Activated CD4-positive, alpha-beta T cell treated with anti-CD3 and anti-CD28 coated beads, Interleukin-2, amount 10 ng/mL, durations not matched to agents 24 days and 14 days (primary cell): ENCODE measurements at regions not wholly inside any gene's neighbourhood (a gene's known extent, or its start where the extent isn't known, plus 50 kb on each side); places are given as distances from the start of the nearest gene placed in this dataset.

Source experiments
- DNase-seq: peaks from one replicate; pipeline ENCODE4 v3.0.0; 2022
- H3K27ac Mint-ChIP-seq: one replicate; pipeline ENCODE4 v1.8.0; 2022; ENCODE audit warnings: mild to moderate bottlenecking, mixed read lengths
- H3K27me3 Mint-ChIP-seq: one replicate; pipeline ENCODE4 v1.8.0; 2022; ENCODE audit warnings: mixed read lengths
- H3K36me3 Mint-ChIP-seq: one replicate; pipeline ENCODE4 v1.8.0; 2022; ENCODE audit warnings: low read depth, mild to moderate bottlenecking, mixed read lengths
- H3K4me1 Mint-ChIP-seq: one replicate; pipeline ENCODE4 v1.8.0; 2021; ENCODE audit warnings: mixed read lengths
- H3K4me3 Mint-ChIP-seq: one replicate; pipeline ENCODE4 v1.8.0; 2022; ENCODE audit warnings: mild to moderate bottlenecking, moderate library complexity, mixed read lengths
- H3K9me3 Mint-ChIP-seq: one replicate; pipeline ENCODE4 v1.8.0; 2021; ENCODE audit warnings: mixed read lengths
- intact Hi-C: fragments of 100-400 bp; cut with micrococcal nuclease; formaldehyde crosslinking; loops from one replicate; pipeline ENCODE4 v1.15.1; 2023

DNA sequence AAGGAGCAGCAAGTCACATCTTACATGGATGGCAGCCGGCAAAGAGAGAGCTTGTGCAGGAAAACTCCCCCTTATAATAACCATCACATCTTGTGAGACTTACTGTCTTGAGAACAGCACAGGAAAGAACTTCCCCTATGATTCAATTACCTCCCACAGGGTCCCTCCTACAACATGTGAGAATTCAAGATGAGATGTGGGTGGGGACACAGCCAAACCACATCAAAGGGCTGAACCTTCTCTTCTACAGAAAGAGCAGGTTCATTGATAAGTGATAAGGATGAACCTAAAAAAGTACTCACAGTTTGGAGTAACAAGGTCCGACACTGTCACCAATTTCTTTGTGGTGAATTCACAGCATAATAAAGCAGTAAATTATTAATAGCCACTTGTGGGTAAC lies 422.2 kb upstream of the FSIP2 start:
- no peak overlapping the region for H3K4me3 Mint-ChIP-seq
- H3K27me3 Mint-ChIP-seq = no peaks in the 10 kb centered on the region
- DNase-seq = no peak
- H3K4me1 Mint-ChIP-seq = no peaks in the 10 kb centered on the region
- intact Hi-C loops = no loop called here
- no peak overlapping the region for H3K27ac Mint-ChIP-seq
- H3K9me3 Mint-ChIP-seq = no peaks in the 10 kb centered on the region
- no peaks in the 10 kb centered on the region for H3K36me3 Mint-ChIP-seq

- no peaks in the 10 kb centered on the region for H3K36me3 Mint-ChIP-seq
- DNase-seq = no peak
- intact Hi-C loops = no loop called here
- H3K4me3 Mint-ChIP-seq = no peak overlapping the region
- H3K27ac Mint-ChIP-seq = no peak overlapping the region
- H3K27me3 Mint-ChIP-seq = no peaks in the 10 kb centered on the region
- H3K9me3 Mint-ChIP-seq = no peaks in the 10 kb centered on the region
- H3K4me1 Mint-ChIP-seq = no peaks in the 10 kb centered on the region
Observed at GRCh38 chr2:185318271-185318724, 420.3 kb upstream of the FSIP2 start.

- no peak for DNase-seq
- no peak overlapping the region for H3K4me3 Mint-ChIP-seq
- H3K4me1 Mint-ChIP-seq = no peaks in the 10 kb centered on the region
- H3K27ac Mint-ChIP-seq = no peak overlapping the region
- H3K36me3 Mint-ChIP-seq = no peaks in the 10 kb centered on the region
- H3K27me3 Mint-ChIP-seq = no peaks in the 10 kb centered on the region
- H3K9me3 Mint-ChIP-seq = peaks cover 6% of the 10 kb centered on the region
- intact Hi-C loops = no loop called here
Observed at GRCh38 chr2:185335879-185336278, 402.7 kb upstream of the FSIP2 start.

DNA sequence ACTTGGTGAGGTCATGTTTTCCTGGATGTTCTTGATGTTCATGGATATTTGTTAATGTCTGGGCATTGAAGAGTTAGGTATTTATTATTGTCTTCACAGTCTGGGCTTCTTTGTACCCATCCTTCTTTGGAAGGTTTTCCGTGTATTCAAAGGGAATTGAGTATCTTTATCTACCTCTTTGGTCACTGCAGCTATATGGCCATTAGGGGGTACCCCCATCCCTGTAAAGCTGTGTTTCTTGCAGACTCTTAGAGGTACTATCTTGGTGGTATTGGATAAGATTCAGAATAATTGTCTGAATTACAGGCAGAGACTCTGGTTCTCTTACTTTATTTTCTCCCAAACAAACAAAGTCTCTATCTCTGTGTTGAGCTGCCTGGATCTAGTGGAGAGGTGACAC lies 401.6 kb upstream of the FSIP2 start:
- Mint-ChIP-seq H3K4me3 (no peak overlapping the region), H3K9me3 (peaks cover 7% of the 10 kb centered on the region), H3K27me3 (no peaks in the 10 kb centered on the region), H3K27ac (no peak overlapping the region), H3K36me3 (no peaks in the 10 kb centered on the region), H3K4me1 (no peaks in the 10 kb centered on the region)
- DNase-seq = no peak
- intact Hi-C loops = no loop called here

DNA sequence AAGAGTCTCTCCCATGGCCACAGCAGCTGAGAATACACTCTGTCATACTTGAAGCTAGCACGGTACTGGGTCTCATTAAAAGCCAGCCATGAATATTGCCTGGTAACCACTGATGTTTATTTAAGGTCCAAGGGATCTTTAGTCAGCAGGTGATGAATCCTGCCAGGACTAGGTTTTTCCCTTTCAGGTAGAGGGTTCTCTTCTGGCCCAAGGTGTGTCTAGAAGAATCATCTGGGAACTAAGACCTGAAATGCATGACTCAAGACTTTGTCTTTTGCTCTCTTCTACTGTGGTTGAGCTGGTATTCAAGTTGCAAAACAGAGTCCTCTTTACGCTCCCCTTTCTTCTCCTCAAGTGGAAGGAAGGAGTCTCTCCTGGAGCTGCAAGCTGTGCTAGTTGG lies 400.5 kb upstream of the FSIP2 start:
- H3K9me3 Mint-ChIP-seq = peaks cover 7% of the 10 kb centered on the region
- no peaks in the 10 kb centered on the region for H3K4me1 Mint-ChIP-seq
- H3K4me3 Mint-ChIP-seq = no peak overlapping the region
- H3K27me3 Mint-ChIP-seq = no peaks in the 10 kb centered on the region
- H3K36me3 Mint-ChIP-seq = no peaks in the 10 kb centered on the region
- no peak for DNase-seq
- no peak overlapping the region for H3K27ac Mint-ChIP-seq
- intact Hi-C loops = no loop called here

DNA sequence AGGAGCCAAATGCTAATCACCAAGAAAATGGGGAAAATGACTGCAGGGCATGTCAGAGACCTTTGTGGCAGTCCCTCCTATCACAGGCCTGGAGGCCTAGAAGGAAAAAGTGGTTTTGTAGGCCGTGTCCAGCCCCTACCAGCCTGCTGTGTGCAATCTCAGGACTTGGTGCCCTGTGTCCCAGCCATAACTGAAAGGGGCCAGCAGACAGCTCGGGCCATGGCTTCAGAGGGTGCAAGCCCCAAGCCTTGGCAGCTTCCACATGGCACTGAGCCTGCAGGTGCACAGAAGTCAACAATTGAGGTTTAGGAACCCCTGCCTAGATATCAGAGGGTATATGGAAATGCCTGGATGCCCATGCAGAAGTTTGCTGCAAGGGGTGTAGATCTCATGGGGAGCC lies 391.2 kb upstream of the FSIP2 start:
- Mint-ChIP-seq H3K4me3 (no peak overlapping the region), H3K9me3 (no peaks in the 10 kb centered on the region), H3K4me1 (no peaks in the 10 kb centered on the region), H3K36me3 (no peaks in the 10 kb centered on the region), H3K27me3 (no peaks in the 10 kb centered on the region), H3K27ac (no peak overlapping the region)
- intact Hi-C loops = no loop called here
- no peak for DNase-seq

DNA sequence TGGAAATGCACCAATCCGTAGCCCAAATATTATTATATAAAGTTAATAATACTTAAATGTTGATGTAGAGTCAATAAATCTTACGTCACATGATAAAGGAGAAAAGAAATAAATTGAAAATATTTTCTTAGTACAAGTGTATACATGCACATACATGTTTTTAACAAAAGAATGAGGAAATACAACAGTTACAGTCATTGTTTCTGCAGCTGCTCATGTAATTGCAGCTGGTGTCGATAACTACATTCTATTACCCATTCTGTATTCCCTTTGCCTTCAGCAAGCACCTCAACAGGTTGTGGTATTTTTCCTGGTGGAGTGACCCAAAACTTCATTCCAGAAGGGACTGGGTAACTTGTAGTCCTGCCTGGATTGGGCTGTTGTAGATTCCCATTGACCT lies 377.8 kb upstream of the FSIP2 start:
- H3K36me3 Mint-ChIP-seq = no peaks in the 10 kb centered on the region
- no peaks in the 10 kb centered on the region for H3K4me1 Mint-ChIP-seq
- intact Hi-C loops = no loop called here
- no peak overlapping the region for H3K4me3 Mint-ChIP-seq
- no peaks in the 10 kb centered on the region for H3K9me3 Mint-ChIP-seq
- no peak overlapping the region for H3K27ac Mint-ChIP-seq
- no peaks in the 10 kb centered on the region for H3K27me3 Mint-ChIP-seq
- no peak for DNase-seq

- Mint-ChIP-seq H3K36me3 (no peaks in the 10 kb centered on the region), H3K27ac (no peak overlapping the region), H3K4me3 (no peak overlapping the region), H3K27me3 (no peaks in the 10 kb centered on the region), H3K4me1 (no peaks in the 10 kb centered on the region), H3K9me3 (no peaks in the 10 kb centered on the region)
- intact Hi-C loops = no loop called here
- no peak for DNase-seq
Observed at GRCh38 chr2:185372188-185372587, 366.4 kb upstream of the FSIP2 start.

- Mint-ChIP-seq H3K36me3 (no peaks in the 10 kb centered on the region), H3K27me3 (no peaks in the 10 kb centered on the region), H3K9me3 (no peaks in the 10 kb centered on the region), H3K4me3 (no peak overlapping the region), H3K27ac (no peak overlapping the region), H3K4me1 (no peaks in the 10 kb centered on the region)
- no peak for DNase-seq
- intact Hi-C loops = no loop called here
Observed at GRCh38 chr2:185373229-185373628, 365.4 kb upstream of the FSIP2 start.

GRCh38 chr2:185374878-185375277 lies 363.7 kb upstream of the FSIP2 start:
- no peaks in the 10 kb centered on the region for H3K27me3 Mint-ChIP-seq
- H3K4me1 Mint-ChIP-seq = no peaks in the 10 kb centered on the region
- H3K27ac Mint-ChIP-seq = no peak overlapping the region
- no peak for DNase-seq
- no peak overlapping the region for H3K4me3 Mint-ChIP-seq
- H3K36me3 Mint-ChIP-seq = no peaks in the 10 kb centered on the region
- intact Hi-C loops = no loop called here
- no peaks in the 10 kb centered on the region for H3K9me3 Mint-ChIP-seq

DNA sequence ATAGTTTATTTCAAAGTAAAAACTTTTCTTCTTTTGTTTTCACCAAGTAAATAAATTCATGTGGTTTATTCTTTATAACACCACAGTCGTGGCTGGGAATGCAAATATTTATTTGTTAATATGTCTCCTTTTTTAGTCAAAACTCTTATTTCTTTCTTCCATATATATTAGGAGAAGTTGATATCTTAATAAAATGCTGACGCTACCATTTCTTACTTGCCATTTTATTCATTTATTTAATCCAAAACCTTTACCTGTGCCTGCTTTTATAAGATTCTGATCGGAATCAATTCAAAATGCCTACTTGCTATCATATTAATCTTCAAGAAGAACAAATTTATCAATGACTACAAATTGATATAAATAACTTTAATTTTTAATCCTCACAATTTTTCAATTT lies 362.9 kb upstream of the FSIP2 start:
- no peak overlapping the region for H3K27ac Mint-ChIP-seq
- H3K9me3 Mint-ChIP-seq = no peaks in the 10 kb centered on the region
- H3K36me3 Mint-ChIP-seq = no peaks in the 10 kb centered on the region
- H3K4me3 Mint-ChIP-seq = no peak overlapping the region
- intact Hi-C loops = no loop called here
- no peaks in the 10 kb centered on the region for H3K27me3 Mint-ChIP-seq
- no peaks in the 10 kb centered on the region for H3K4me1 Mint-ChIP-seq
- DNase-seq = no peak

- H3K9me3 Mint-ChIP-seq = no peaks in the 10 kb centered on the region
Observed at GRCh38 chr2:185381631-185382030, 357.0 kb upstream of the FSIP2 start.

GRCh38 chr2:185384822-185385560 lies 353.6 kb upstream of the FSIP2 start:
- no peaks in the 10 kb centered on the region for H3K4me1 Mint-ChIP-seq
- H3K27me3 Mint-ChIP-seq = no peaks in the 10 kb centered on the region

More at GRCh38 chr2:185381631-185382030, 357.0 kb upstream of the FSIP2 start:
- DNase-seq = no peak
- H3K4me3 Mint-ChIP-seq = no peak overlapping the region
- no peaks in the 10 kb centered on the region for H3K4me1 Mint-ChIP-seq
- no peak overlapping the region for H3K27ac Mint-ChIP-seq
- H3K36me3 Mint-ChIP-seq = no peaks in the 10 kb centered on the region
- H3K27me3 Mint-ChIP-seq = no peaks in the 10 kb centered on the region
- intact Hi-C loops = no loop called here

DNA sequence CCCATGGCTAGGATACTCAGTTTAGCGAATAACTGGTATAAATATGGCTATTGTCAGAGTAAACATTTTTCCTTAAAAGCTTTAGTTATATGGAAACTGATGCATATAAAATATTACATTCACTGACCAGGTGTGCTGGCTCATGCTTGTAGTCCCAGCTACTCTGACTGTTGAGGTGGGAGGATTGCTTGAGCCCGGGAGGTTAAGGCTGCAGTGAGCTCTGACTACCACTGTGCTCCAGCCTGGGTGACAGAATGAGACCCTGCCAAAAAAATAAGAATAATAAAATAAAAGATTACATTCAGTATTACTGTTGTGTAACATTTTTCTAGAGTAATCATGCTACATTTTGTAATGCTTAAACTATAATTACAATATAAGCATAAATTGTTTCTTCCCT lies 350.4 kb upstream of the FSIP2 start:
- H3K36me3 Mint-ChIP-seq = no peaks in the 10 kb centered on the region
- H3K27ac Mint-ChIP-seq = no peak overlapping the region
- H3K27me3 Mint-ChIP-seq = no peaks in the 10 kb centered on the region
- intact Hi-C loops = no loop called here
- no peaks in the 10 kb centered on the region for H3K4me1 Mint-ChIP-seq
- H3K9me3 Mint-ChIP-seq = no peaks in the 10 kb centered on the region
- no peak overlapping the region for H3K4me3 Mint-ChIP-seq
- no peak for DNase-seq

More at GRCh38 chr2:185384822-185385560, 353.6 kb upstream of the FSIP2 start:
- DNase-seq = no peak
- intact Hi-C loops = no loop called here
- Mint-ChIP-seq H3K27ac (no peak overlapping the region), H3K4me3 (no peak overlapping the region), H3K9me3 (no peaks in the 10 kb centered on the region), H3K36me3 (no peaks in the 10 kb centered on the region)

DNA sequence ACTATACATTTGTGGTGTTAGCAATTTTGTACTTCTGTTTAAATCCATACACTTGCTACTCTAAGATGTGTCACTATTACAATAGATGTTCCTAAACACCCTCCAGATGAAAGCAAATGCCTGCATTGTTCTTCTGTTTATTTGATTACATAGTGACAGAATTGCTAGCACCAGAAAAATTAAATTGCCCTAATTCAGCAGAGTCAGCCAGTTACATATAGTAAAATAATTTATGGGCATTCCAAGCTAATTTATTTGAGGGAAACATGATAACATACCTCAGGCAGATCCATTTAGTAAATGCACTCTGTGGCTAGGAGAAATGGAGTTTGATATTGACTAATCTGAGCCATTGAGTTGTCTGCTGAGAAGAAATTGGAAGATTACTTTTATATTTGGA lies 347.1 kb upstream of the FSIP2 start:
- Mint-ChIP-seq H3K4me1 (no peaks in the 10 kb centered on the region), H3K27me3 (no peaks in the 10 kb centered on the region), H3K36me3 (no peaks in the 10 kb centered on the region), H3K27ac (no peak overlapping the region), H3K4me3 (no peak overlapping the region), H3K9me3 (no peaks in the 10 kb centered on the region)
- intact Hi-C loops = no loop called here
- no peak for DNase-seq
